WI38 (cell line): ENCODE measurements at regions not wholly inside any gene's neighbourhood (a gene's known extent, or its start where the extent isn't known, plus 50 kb on each side); places are given as distances from the start of the nearest gene placed in this dataset.

ENCODE experiments used
- H3K4me3 ChIP-seq: 2 replicates; pipeline ENCODE4 v1.5.1; 2011; ENCODE audit warnings: low read depth, mild to moderate bottlenecking, control low read depth, low read length
- CTCF ChIP-seq: IDR thresholded peaks from 2 replicates; pipeline ENCODE4 v1.5.1; 2012; ENCODE audit warnings: low read depth, mild to moderate bottlenecking, control low read depth, low read length

- TF ChIP-seq CTCF, result no peak
- no peak overlapping the region for H3K4me3 ChIP-seq
Observed at GRCh38 chr4:1505511-1506460, 99.5 kb upstream of the NKX1-1 start.

DNA sequence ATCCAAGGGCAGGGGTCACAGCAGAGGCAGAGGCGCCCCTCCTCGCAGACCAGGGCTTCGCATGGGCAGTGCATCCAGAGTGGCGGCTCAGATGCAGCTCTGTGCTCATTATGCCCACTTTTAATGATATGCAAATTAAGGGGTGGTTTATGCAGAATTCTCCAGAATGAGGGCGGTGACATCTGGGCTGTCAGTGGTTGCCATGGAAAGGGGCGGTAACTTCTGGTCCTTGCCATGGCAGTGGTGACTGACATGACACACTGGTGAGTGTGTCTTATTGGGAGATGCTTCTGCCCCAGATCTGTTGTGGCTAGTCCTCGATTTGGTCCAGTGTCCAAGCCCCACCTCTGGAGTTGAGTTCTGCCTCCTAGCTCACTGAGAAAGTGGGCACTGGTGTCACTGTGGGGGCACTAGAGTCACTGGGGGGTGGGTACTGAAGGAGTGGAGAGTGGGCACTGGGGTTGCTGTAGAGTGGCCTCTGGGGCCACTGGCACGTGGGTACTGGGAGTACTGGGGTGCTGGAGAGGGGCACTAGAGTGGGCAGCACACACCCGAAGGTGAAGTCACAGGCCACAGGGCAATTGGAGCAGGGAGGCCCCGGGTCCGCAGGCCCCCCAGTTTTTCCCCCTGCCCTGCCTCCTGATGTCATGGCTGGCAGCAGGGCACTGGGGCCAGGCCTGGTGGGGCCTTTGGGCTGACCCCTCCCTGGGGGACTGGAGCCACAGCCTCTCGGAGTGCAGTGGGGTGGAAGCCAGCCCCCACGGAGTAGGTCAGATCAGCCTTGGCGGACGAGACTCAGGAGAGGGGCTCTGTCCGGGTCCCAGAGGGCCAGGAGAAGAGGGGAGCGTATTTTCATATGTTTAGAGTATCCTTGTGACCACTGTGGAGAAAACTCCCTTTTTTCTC lies 98.6 kb upstream of the NKX1-1 start:
- H3K4me3 ChIP-seq, result no peak overlapping the region
- no peak for TF ChIP-seq CTCF

DNA sequence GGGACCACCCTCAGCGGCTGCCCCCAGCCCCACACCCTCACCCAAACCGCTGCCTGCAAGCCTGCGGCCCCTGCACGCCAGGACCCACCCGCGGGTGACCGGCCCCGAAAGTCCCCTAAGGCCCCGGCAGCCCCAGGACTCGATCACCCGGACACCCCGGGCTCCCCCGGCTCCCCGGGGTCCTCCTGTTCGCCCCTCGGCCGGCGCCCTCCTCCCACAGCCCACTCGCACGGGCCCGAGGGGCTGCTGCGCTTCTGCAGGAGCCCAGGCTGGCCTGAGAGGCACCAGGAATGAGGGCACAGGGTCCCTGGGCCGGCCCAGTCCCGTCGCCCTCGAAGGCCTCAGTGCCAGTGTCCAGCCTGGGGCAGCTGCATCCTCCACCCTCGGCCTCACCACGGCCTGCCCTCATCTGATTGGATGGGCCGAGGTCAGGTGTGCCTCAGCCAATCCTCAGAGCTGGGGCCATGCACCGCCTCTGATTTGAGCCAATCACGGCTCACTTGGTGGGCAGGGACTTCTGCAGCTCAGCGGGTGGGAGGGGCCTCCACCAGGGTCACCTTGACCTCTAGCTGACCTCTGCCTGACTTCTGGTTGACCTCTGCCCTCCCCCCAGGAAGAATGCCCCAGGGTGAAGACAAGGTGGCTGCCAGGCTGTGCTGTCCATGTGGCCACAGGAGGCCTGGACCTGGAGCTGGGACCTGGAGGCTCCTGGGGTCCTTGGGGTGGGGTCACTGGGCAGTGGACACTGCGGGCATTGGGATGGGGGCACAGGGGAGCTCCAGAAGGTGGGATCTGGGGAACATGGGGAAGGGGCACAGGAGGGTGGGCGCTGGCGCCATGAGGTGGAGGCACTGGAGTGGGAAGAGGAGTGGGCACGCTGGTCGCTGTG lies 97.6 kb upstream of the NKX1-1 start:
- TF ChIP-seq CTCF, result no peak
- H3K4me3 ChIP-seq, result no peak overlapping the region

GRCh38 chr4:1502976-1503375 lies 96.7 kb upstream of the NKX1-1 start:
- H3K4me3 ChIP-seq, result no peak overlapping the region
- TF ChIP-seq CTCF, result no peak

GRCh38 chr4:1502501-1502886 lies 96.3 kb upstream of the NKX1-1 start:
- TF ChIP-seq CTCF, result no peak
- no peak overlapping the region for H3K4me3 ChIP-seq

GRCh38 chr4:1501754-1502500 lies 95.7 kb upstream of the NKX1-1 start:
- no peak for TF ChIP-seq CTCF
- H3K4me3 ChIP-seq, result no peak overlapping the region
